Endothelial cell (in vitro differentiated cells): ENCODE measurements at regions not wholly inside any gene's neighbourhood (a gene's known extent, or its start where the extent isn't known, plus 50 kb on each side); places are given as distances from the start of the nearest gene placed in this dataset.

Source experiments
- DNase-seq: peaks from one replicate; pipeline ENCODE4 v3.0.0; 2021; ENCODE audit warnings: low spot score
- H3K27ac Mint-ChIP-seq: one replicate; pipeline ENCODE4 v1.8.0; 2021; ENCODE audit warnings: mixed read lengths, inconsistent platforms; ENCODE audit not compliant: unreplicated experiment
- H3K27me3 Mint-ChIP-seq: one replicate; pipeline ENCODE4 v1.8.0; 2021; ENCODE audit warnings: mild to moderate bottlenecking, moderate library complexity, mixed read lengths, inconsistent platforms; ENCODE audit not compliant: unreplicated experiment
- H3K36me3 Mint-ChIP-seq: one replicate; pipeline ENCODE4 v1.8.0; 2021; ENCODE audit warnings: mild to moderate bottlenecking, low read depth, mixed read lengths, inconsistent platforms; ENCODE audit not compliant: unreplicated experiment
- H3K4me1 Mint-ChIP-seq: one replicate; pipeline ENCODE4 v1.8.0; 2021; ENCODE audit warnings: mild to moderate bottlenecking, mixed read lengths, inconsistent platforms; ENCODE audit not compliant: unreplicated experiment
- H3K4me3 Mint-ChIP-seq: one replicate; pipeline ENCODE4 v1.8.0; 2021; ENCODE audit warnings: mild to moderate bottlenecking, mixed read lengths, inconsistent platforms; ENCODE audit not compliant: unreplicated experiment
- H3K9me3 Mint-ChIP-seq: one replicate; pipeline ENCODE4 v1.8.0; 2021; ENCODE audit warnings: mixed read lengths, inconsistent platforms; ENCODE audit not compliant: unreplicated experiment
- CTCF ChIP-seq: fragments of 200-600 bp; sonication (generic); IDR thresholded peaks from one replicate; pipeline ENCODE4 v1.5.0; 2021; ENCODE audit warnings: antibody characterized with exemption; ENCODE audit not compliant: unreplicated experiment

- peaks cover 17% of the 10 kb centered on the region for H3K4me1 Mint-ChIP-seq
- no peak for DNase-seq
- H3K9me3 Mint-ChIP-seq: no peaks in the 10 kb centered on the region
- TF ChIP-seq CTCF: no peak
- H3K27me3 Mint-ChIP-seq: no peaks in the 10 kb centered on the region
- H3K36me3 Mint-ChIP-seq: no peaks in the 10 kb centered on the region
- H3K27ac Mint-ChIP-seq: no peak overlapping the region
- H3K4me3 Mint-ChIP-seq: no peak overlapping the region
Measured at GRCh38 chr3:23653647-23654525, 151.9 kb upstream of the UBE2E1 start.

- Mint-ChIP-seq H3K27ac (no peak overlapping the region), H3K27me3 (no peaks in the 10 kb centered on the region), H3K4me1 (peaks cover 10% of the 10 kb centered on the region), H3K4me3 (no peak overlapping the region), H3K36me3 (no peaks in the 10 kb centered on the region), H3K9me3 (no peaks in the 10 kb centered on the region)
- no peak for TF ChIP-seq CTCF
- no peak for DNase-seq
Measured at GRCh38 chr3:23654571-23654970, 151.2 kb upstream of the UBE2E1 start.

GRCh38 chr3:23655749-23656148, 150.0 kb upstream of the UBE2E1 start:
- Mint-ChIP-seq H3K36me3 (no peaks in the 10 kb centered on the region), H3K27ac (no peak overlapping the region), H3K9me3 (no peaks in the 10 kb centered on the region), H3K27me3 (no peaks in the 10 kb centered on the region), H3K4me1 (peaks cover 2% of the 10 kb centered on the region), H3K4me3 (no peak overlapping the region)
- TF ChIP-seq CTCF: no peak
- no peak for DNase-seq

GRCh38 chr3:23656199-23656598, 149.6 kb upstream of the UBE2E1 start:
- DNase-seq: no peak
- no peaks in the 10 kb centered on the region for H3K27me3 Mint-ChIP-seq
- no peak overlapping the region for H3K27ac Mint-ChIP-seq
- no peaks in the 10 kb centered on the region for H3K36me3 Mint-ChIP-seq
- H3K4me3 Mint-ChIP-seq: no peak overlapping the region
- H3K4me1 Mint-ChIP-seq: no peaks in the 10 kb centered on the region
- TF ChIP-seq CTCF: no peak
- no peaks in the 10 kb centered on the region for H3K9me3 Mint-ChIP-seq

GRCh38 chr3:23656821-23657220, 148.9 kb upstream of the UBE2E1 start:
- H3K27me3 Mint-ChIP-seq: no peaks in the 10 kb centered on the region
- no peak for TF ChIP-seq CTCF
- no peak for DNase-seq
- no peak overlapping the region for H3K4me3 Mint-ChIP-seq
- no peaks in the 10 kb centered on the region for H3K9me3 Mint-ChIP-seq
- no peaks in the 10 kb centered on the region for H3K36me3 Mint-ChIP-seq
- no peaks in the 10 kb centered on the region for H3K4me1 Mint-ChIP-seq
- no peak overlapping the region for H3K27ac Mint-ChIP-seq
